ENCODE measurements at regions not wholly inside any gene's neighbourhood (a gene's known extent, or its start where the extent isn't known, plus 50 kb on each side); places are given as distances from the start of the nearest gene placed in this dataset.
"Not testable (repeated sequence)": the region's sequence is repeated elsewhere in the genome, so short reads cannot be mapped to it uniquely, and the experiment has no call there.

DNA sequence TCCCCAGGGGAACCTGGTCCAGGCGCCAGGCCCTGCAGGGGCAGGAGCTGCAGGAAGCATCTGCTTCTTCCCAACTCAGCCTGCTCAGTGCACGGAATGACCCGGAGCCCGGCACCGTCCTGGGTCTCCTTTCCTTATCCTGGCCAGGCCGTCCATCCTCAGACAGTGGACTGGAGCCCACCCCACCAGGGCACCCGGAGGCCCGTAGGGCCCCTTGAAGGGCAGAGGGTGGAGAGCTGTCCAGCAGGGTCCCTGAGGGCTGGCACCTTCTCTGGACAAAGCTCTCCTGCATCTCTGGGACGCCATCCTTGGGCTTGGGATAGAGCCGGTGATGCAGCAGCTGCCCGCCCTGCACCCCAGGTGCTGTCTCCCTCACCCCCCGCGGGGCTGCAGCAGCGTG lies 207.9 kb downstream of the TMEM121 start:
- not testable (repeated sequence) for DNase-seq (ENCODE audit: low read depth)

DNA sequence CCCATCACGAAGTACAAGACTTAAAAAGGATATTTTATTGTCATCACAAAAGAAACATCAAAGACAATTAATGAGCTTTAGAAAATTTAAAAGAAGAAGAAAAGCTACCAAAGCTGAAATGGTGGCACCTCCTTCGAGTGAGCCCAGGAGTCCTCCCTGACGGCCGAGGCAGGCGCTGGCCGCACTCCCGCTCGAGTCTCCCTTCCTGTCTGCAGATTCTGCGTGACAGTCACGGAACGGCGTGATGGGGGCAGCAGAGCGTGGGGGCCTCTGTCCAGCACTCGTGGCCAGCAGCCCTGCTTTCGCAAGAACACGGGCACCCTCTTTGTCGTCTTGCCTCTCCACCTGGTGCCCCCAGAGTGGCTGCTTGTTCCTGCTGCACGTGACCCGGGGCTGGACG lies 209.9 kb downstream of the TMEM121 start:
- not testable (repeated sequence) for DNase-seq (ENCODE audit: low read depth)

DNA sequence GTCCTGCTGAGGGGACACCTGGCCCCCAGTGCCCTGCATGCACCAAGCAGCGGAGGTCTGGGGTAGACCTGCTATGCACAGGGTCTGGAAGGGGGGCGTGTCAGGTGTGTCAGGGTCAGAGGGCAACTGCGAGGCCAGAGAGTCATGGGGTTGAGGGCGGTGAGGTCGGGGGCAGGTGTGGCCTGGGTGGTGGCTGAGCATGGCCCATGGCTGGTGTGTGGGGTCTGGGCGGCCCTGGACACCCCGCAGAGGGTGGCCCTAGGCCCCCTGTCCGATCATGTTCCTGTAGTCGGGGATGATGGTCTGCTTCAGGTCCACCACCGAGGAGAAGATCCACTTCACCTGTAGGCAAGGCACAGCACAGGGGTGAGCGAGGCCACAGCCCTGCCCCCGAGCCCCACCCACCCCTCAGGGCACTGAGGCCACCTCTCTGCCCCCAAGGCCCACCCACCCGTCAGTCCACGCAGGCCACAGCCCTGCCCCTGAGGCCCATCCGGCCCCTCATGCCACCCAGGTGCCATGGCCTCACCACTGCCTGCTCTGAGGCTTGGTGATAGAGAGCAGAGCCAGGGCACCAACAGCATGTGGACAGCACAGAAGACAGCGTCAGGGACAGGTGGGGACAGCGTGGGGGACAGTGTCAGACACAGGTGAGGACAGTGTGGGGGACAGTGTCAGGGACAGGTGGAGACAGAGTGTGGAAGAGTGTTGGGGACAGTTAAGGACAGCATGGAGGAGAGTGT lies 211.3 kb downstream of the TMEM121 start:
- DNase-seq (ENCODE audit: low read depth), result no peak

DNA sequence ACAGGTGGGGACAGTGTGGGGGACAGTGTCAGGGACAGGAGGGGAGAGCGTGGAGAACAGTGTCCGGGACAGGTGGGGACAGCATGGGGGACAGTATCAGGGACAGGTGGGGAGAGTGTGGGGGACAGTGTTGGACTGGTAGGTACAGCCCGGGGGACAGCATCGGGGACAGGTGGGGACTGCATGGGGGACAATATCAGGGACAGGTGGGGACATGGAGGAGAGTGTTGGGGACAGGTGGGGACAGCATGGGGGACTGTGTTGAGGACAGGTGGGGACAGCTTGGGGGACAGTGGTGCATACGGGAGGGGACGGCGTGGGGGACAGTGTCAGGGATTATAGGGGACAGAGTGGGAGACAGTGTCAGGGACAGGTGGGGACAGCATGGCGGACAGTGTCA lies 212.3 kb downstream of the TMEM121 start:
- no peak for DNase-seq (ENCODE audit: low read depth)

DNA sequence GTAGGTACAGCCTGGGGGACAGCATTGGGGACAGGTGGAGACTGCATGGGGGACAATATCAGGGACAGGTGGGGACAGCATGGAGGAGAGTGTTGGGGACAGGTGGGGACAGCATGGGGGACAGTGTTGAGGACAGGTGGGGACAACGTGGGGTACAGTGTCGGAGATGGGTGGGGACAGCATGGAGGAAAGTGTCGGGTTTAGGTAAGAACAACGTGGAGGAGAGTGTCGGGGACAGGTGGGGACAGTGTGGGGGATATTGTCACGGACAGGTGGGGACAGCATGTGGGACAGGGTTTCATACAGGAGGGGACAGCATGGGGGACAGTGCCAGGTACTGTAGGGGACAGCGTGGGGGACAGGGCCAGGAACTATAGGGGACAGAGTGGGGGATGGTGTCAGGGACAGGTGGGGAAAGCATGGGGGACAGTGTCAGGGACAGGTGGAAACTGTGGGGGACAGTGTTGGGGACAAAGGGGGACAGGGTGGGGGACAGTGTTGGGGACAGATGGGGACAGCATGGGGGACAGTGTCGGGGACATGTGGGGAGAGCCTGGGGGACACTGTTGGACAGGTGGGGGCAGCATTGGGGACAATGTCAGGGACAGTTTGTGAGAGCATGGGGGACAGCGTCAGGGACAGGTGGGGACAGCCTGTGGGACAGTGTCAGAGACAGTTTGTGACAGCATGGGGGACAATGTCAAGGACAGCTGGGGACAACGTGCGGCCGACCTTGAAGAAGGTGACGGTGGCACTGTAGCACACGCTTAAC lies 213.1 kb downstream of the TMEM121 start:
- no peak for DNase-seq (ENCODE audit: low read depth)

DNA sequence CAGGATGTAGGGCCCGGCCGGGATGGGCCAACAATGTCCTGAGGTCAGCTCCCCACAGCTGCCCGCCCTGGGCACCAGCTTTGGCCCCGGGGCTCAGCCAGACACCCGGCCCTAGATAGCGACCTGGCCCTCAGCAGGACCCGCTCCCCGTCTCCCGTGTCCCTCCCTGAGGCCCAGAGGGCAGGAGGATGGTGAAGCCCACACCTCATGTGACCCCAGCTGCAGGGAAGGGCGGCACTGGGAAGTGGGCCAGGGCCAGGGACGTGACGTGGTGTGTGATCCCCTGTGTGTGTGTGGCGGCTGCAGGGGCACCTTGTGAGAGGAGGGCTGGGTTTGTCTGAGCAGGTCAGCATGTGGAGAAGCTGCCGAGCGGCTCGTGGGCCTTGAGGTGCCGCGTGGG lies 213.9 kb downstream of the TMEM121 start:
- DNase-seq (ENCODE audit: low read depth), result not testable (repeated sequence)

DNA sequence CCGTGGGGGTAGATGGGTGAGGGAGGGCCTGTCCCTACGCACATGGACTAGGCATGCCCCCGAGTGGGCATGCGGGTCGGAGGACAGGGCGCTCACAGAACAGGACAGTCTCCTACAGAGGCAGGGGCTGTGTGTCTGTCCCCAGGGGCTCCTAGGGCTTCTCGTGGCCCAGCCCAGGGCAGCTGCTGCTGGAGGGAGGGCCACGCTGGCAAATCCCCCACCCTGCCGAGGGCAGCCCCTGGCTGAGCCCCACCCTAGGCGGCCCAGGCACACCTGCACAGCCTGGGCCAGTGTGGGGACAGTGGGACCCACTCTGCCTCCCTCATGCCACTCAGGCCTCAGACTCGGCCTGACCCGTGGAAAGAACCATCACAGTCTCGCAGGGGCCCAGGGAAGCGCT lies 214.6 kb downstream of the TMEM121 start:
- DNase-seq (ENCODE audit: low read depth), result not testable (repeated sequence)

DNA sequence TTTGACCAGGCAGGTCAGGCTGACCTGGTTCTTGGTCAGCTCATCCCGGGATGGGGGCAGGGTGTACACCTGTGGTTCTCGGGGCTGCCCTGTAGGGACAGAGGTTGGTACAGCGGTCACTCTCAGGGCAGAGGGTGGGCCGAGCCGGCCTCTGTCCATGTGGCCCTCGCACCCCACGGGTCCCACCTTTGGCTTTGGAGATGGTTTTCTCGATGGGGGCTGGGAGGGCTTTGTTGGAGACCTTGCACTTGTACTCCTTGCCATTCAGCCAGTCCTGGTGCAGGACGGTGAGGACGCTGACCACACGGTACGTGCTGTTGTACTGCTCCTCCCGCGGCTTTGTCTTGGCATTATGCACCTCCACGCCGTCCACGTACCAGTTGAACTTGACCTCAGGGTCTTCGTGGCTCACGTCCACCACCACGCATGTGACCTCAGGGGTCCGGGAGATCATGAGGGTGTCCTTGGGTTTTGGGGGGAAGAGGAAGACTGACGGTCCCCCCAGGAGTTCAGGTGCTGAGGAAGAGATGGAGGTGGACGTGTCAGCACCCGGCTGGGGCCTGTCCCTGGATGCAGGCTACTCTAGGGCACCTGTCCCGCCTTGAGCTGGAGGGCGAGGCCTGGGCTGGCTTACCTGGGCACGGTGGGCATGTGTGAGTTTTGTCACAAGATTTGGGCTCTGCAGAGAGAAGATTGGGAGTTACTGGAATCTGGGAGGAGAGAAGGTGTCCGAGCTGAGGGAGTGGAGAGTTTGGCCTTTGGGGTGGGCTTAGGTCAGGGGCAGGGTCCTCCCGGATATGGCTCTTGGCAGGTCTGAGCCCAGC lies 215.5 kb downstream of the TMEM121 start:
- not testable (repeated sequence) for DNase-seq (ENCODE audit: low read depth)

DNA sequence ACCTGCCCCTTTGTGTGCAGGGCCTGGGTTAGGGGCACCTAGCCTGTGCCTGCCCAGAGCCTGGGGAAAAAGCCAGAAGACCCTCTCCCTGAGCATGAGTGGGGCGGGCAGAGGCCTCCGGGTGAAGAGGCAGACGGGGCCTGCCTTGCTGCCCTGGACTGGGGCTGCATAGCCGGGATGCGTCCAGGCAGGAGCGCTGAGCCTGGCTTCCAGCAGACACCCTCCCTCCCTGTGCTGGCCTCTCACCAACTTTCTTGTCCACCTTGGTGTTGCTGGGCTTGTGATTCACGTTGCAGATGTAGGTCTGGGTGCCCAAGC lies 216.1 kb downstream of the TMEM121 start:
- no peak for DNase-seq (ENCODE audit: low read depth)

DNA sequence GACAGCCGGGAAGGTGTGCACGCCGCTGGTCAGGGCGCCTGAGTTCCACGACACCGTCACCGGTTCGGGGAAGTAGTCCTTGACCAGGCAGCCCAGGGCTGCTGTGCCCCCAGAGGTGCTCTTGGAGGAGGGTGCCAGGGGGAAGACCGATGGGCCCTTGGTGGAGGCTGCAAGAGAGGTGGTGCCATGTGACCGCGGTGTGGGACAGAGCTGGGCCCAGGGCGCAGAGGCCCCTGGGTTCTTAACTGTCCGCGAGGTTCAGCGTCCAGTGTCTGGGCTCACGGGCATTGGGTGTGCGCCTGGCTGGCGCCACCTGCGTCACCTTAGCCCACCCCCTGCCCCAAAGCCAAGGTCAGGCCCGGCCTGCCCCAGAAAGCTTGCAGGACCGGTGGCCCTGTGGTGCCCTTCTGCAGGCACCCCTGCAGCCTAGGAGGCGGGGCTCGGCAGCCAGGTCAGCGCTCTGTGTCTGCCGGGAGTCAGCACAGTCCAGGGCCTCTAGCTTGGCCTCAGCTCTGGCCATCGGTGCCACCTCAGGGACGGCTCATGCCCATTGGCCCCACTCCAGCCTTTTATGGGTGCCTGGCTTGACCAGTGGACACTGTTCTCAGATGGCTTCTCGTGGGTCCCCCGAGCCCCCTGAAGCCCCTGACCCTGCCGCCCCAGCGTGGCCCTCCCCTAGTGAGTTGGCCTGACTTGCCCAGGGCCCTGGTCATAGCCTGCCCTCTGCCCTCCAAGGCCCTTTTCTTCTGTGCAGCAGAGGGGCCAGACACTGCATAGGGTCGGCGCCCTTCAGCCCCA lies 216.7 kb downstream of the TMEM121 start:
- not testable (repeated sequence) for DNase-seq (ENCODE audit: low read depth)

DNA sequence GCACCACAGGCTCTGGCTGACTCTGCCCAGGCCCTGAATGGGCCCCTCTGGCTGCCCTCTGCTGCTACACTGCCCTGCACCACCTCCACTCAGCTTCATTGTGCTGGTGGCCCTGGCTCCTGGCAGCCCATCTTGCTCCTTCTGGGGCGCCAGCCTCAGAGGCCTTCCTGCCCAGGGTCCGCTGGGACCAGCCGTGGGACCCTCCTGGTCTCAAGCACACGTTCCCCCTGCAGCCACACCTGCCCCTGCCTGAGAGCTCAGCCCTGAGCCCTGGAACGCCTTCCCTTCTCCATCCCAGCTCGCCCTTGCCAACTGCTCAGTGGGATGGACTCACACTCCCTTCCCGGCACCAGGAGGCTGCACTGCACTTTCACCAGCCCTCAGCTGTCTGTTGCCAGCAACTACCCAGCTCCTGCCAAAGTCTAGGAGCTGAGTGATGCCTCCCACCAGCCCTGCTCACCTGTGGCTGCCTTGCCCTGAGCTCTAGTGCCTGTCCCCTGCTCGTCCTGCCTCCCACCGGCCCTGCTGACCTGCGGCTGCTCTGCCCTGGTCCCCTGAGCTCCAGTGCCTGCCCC lies 217.9 kb downstream of the TMEM121 start:
- DNase-seq (ENCODE audit: low read depth), result not testable (repeated sequence)

DNA sequence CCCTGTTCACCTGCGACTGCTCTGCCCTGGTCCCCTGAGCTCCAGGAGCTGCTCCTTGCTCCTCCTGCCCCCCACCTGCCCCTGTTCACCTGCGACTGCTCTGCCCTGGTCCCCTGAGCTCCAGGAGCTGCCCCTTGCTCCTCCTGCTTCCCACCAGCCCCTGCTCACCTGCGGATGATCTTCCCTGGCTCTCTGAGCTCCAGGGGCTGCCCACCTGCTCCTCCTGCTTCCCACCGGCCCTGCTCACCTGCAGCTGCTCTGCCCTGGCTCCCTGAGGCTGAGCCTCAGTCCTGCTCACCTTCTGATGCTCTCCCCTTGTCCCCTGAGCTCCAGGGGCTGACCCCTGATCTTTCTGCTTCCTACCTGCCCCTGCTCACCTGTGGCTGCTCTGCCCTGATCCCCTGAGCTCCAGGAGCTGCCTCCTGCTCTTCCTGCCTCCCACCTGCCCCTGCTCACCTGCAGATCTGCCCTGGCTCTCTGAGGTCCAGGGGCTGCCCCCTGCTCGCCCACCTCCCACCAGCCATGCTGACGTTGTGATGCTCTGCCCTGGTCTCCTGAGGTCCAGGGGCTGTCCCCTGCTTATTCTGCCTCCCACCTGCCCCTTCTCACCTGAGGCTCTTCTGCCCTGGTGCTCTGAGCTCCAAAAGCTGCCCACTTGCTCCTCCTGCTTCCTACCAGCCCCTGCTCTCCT lies 219.2 kb downstream of the TMEM121 start:
- no peak for DNase-seq (ENCODE audit: low read depth)

DNA sequence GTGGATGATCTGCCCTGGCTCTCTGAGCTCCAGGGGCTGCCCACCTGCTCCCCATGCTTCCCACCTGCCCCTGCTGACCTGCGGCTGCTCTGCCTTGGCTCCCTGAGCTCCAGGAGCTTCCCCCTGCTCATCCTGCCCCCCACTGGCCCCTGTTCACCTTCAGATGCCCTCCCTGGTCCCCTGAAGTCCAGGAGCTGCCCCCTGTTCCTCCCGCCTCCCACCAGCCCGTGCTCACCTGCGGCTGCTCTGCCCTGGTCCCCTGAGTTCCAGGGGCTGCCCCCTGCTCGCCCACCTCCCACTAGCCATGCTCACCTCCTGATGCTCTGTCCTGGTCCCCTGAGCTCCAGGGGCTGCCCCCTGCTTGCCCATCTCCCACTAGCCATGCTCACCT lies 219.7 kb downstream of the TMEM121 start:
- no peak for DNase-seq (ENCODE audit: low read depth)

DNA sequence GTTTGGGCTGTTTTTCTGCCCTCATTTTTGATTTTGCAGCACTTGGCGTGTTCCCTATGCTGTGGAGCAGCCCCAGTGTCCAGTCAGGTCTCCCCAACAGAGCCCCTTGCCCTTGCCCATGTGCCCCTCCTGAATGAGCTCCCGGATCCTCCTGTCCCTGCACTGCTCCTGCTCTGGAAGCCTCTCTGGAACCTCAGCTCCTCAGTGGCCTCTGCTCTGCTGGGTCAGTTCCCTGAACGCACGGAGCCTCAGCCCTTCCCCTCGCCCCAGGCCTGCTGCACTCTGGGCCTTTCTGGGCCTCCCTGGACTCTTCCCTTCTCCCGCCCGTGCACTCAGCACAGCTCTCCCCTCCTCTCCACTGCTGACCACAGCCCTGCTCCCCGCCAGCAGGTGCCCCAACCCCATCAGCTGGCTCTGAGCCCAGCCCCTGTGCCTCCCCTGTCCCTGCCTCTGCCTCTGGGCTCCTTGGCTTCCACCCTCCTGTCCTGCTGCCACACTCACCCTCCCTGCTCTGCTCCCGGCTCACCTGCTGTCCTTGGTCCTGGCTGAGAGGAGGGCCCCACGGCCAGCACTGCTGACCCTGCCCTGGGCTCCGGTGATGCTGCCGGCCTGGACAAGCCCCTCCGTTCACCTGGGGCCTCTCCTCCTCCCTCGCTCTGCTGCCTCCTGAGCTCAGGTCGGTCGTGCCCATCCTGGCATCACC lies 220.6 kb downstream of the TMEM121 start:
- DNase-seq (ENCODE audit: low read depth), result not testable (repeated sequence)

DNA sequence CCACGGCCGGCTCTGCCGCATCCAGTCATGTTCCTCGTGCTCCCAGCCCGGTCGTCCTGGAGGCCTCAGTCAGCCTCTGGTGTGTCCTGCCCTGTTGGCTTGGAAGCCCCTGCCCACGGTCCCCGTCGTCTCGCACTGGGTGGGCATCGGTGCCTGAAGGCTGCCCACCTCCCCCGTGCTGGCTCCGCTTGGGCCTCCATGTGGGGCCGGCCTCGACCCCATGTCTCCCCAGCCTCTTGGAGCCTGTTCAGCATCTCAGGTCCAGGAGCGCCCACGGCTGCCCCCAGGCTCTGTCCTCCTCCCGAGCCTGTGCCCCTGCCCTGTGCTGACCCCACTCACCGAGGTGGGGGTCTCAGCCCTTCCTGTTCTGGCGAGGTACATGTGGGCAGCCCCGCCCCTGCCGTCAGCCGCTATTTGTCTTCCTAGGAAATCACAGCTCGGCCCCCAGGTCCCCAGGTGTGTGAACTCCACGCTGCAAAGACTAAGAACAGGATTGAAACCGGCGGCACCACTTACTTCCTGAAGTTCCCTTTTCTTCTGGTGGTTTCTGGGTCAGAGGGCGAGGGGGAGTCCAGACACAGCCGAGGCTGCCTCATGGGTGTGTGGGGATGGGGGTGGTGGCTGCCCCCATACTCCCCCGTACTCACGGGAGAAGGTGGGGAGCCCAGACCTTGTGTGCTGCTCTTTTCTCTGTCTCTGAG lies 221.3 kb downstream of the TMEM121 start:
- DNase-seq (ENCODE audit: low read depth), result not testable (repeated sequence)

DNA sequence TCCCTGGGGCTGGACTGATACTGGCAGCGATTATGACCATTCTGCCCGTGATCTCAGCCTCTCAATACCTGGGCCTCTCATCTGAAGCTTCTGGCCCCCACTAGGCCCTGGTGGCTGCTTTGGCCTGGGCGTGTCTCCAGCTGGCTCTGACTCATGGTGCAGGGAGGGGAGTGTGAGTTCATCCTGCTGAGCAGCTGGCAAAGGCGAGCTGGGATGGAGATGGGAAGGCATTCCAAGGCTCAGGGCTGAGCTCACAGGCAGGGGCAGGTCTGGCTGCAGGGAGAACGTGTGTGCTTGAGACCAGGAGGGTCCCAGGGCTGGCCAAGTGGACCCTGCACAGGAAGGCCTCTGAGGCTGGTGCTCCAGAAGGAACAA lies 221.8 kb downstream of the TMEM121 start:
- DNase-seq (ENCODE audit: low read depth), result no peak

DNA sequence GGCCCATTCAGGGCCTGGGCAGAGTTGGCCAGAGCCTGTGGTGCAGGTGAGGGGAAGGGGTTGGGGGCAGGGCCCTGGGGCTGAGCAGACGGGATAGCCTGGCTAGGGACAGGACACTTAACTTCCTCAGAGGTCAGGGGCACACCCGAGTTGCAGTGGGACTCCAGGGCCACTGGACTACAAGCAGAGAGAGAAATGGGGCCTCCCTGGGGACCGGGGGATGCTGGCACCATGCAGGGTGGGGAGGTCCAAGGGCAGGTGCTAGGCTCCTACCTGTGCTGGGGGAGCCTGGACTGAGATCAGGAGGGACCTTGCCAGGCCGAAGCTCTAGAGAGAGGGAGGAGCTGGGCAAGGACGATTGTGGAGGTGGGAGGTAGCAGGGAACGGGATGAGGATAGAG lies 222.3 kb downstream of the TMEM121 start:
- not testable (repeated sequence) for DNase-seq (ENCODE audit: low read depth)

DNA sequence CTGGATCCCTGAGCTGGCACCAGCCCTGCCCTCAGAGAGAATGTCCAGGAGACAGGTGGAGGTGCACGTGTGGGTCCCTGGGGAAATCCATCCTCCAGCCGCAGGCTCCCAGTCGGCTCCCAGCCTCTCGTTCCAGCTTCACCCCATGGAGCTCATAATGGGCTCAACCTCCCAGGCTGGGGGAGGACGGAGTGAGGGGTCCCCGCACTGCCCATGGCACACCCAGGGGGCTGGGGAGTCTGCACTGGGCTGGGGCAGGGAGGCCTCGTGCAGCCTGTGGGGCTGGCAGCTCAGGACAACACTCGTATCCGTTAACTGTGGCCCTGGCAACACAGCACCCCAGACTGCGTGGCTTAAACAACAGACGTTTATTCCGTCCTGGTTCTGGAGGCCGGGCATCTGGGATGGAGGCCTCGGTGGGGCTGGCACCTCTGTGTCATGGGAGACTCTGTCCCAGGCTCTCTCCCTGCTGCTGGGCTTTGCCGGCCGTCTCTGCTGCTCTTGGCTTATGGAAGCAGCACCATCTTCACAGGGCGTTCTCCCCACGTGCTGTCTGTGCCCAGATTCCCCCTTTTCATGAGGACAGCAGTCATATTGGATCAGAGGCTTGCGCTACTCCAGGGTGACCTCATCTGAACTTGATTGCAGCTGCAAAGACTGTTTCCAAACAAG lies 223.6 kb downstream of the TMEM121 start:
- not testable (repeated sequence) for DNase-seq (ENCODE audit: low read depth)

DNA sequence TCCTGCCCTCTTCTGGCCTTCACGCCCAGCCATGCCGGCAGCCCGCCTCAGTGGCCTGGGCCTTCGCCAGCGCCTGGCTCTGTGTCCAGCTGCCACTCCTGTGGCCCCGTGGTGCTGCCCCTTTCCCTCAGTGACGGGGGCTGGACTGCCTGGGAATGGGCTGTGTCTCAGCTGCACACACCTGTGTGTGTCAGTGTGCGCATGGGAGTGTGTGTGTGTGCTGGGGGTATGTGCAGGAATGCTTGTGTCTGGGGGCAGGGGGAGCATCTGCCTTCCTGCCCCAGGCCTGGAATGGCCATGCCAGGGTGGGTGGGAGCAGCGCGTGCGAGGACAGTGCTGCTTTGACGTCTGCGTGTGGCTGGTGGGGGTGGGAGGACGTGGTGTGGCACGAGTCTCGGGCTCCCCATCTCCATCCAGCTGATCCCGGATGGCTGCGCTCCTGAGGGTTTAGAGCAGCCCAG lies 224.9 kb downstream of the TMEM121 start:
- DNase-seq (ENCODE audit: low read depth), result not testable (repeated sequence)
